ENCODE measurements at regions not wholly inside any gene's neighbourhood (a gene's known extent, or its start where the extent isn't known, plus 50 kb on each side); places are given as distances from the start of the nearest gene placed in this dataset.

DNA sequence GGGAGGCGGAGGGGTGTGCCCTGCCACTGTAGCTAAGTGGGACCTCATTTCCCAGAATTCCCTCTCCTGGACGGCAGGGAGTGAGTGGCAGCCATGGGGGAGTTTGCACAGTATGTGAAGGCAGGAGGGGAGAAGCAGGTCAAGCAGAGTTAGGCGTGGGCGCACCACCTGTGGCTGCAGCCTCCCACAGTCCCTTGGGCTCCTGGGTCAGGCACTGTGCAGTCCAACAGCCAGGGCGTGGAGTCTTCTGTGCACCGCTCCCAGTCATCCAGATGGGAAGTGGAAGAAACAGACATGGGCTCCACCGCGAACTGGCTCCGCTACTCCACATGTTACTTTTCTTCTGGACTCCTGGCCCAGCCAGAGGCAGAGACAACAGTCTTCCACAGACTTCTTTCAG is 85.4 kb upstream of the TIAM1 start:
- H3K36me3 ChIP-seq: no peaks in the 10 kb centered on the region
- TF ChIP-seq, protein P1, sequence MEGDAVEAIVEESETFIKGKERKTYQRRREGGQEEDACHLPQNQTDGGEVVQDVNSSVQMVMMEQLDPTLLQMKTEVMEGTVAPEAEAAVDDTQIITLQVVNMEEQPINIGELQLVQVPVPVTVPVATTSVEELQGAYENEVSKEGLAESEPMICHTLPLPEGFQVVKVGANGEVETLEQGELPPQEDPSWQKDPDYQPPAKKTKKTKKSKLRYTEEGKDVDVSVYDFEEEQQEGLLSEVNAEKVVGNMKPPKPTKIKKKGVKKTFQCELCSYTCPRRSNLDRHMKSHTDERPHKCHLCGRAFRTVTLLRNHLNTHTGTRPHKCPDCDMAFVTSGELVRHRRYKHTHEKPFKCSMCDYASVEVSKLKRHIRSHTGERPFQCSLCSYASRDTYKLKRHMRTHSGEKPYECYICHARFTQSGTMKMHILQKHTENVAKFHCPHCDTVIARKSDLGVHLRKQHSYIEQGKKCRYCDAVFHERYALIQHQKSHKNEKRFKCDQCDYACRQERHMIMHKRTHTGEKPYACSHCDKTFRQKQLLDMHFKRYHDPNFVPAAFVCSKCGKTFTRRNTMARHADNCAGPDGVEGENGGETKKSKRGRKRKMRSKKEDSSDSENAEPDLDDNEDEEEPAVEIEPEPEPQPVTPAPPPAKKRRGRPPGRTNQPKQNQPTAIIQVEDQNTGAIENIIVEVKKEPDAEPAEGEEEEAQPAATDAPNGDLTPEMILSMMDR (IDR thresholded peaks at IDR 0.05 in 4 of 5, conservative IDR thresholded peaks at IDR 0.05 in 1 of 5): no peak
- TF ChIP-seq POLR2A (IDR thresholded peaks at IDR 0.05): no peak
- no peaks in the 10 kb centered on the region for H3K9me3 ChIP-seq
- H3K27ac ChIP-seq: no peak overlapping the region
- no peaks in the 10 kb centered on the region for H3K4me1 ChIP-seq
- ATAC-seq (no peak), DNase-seq (no peak)
- no peaks in the 10 kb centered on the region for H3K27me3 ChIP-seq
- H3K4me3 ChIP-seq: no peak overlapping the region
- intact Hi-C loops (cut with DNase I; ENCODE audit: low total_unique reads): no loop called here
- in situ Hi-C loops (cut with MboI; ENCODE audit: low sequenced_read_pairs in 4 of 4): no loop called here

DNA sequence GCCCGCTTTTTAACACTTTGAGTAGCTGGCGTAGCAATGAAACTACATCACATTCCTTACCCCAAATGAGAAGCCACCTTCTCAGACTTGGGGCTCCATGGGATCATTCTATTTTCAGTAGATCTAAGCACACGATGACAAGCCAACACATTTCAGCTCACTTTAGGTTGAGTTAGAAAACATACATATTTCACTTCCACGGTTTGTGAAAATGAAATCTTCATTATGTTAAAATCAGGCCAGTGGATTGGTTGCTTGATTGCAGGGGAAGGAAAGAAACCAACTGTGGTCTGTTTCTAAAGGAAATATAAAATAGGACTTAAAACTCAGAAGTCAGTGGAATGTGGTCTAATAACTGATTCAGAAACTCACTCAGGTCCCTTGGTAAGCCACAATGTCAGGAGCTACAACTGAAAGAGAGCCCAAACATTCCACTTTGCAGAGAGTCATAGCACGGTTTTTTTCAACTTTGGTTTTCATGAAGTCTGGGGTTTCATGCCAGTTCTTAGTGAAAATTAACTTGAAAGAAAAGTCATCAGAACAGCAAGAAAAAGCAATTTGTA is 82.3 kb upstream of the TIAM1 start:
- TF ChIP-seq, protein P1 (IDR thresholded peaks at IDR 0.05 in 4 of 5, conservative IDR thresholded peaks at IDR 0.05 in 1 of 5): no peak
- TF ChIP-seq POLR2A (IDR thresholded peaks at IDR 0.05): no peak
- no peaks in the 10 kb centered on the region for H3K36me3 ChIP-seq
- no peaks in the 10 kb centered on the region for H3K27me3 ChIP-seq
- no peak overlapping the region for H3K4me3 ChIP-seq
- H3K9me3 ChIP-seq: no peaks in the 10 kb centered on the region
- in situ Hi-C loops (cut with MboI; ENCODE audit: low sequenced_read_pairs in 4 of 4): no loop called here
- DNase-seq (no peak), ATAC-seq (no peak)
- intact Hi-C loops (cut with DNase I; ENCODE audit: low total_unique reads): no loop called here
- no peak overlapping the region for H3K27ac ChIP-seq
- no peaks in the 10 kb centered on the region for H3K4me1 ChIP-seq

DNA sequence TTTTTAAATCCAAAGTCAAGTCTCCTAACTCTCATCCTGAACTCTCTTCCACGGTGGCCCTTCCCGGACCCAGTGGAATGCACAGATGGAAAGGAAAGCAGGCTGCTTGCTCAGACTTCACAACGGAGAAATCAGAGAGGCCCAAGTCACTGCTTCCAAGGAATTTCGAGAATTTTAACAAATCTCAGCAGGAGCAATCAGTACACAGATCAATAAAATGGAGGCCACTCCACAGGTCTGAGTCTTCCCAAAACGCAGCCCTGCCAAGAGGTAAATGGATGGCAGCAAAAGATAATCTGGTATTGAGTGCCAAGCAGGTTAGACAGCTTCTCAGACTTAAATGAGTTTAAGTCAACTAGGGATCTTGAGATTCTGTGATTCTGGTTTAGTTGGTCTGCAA is 81.1 kb upstream of the TIAM1 start:
- Histone ChIP-seq H3K4me3 (no peak overlapping the region), H3K4me1 (no peaks in the 10 kb centered on the region), H3K36me3 (no peaks in the 10 kb centered on the region), H3K27me3 (no peaks in the 10 kb centered on the region), H3K9me3 (no peaks in the 10 kb centered on the region), H3K27ac (no peak overlapping the region)
- DNase-seq (no peak), ATAC-seq (no peak)
- intact Hi-C loops (cut with DNase I; ENCODE audit: low total_unique reads) (no loop called here), in situ Hi-C loops (cut with MboI; ENCODE audit: low sequenced_read_pairs in 4 of 4) (no loop called here)
- TF ChIP-seq, protein P1 (IDR thresholded peaks at IDR 0.05 in 4 of 5, conservative IDR thresholded peaks at IDR 0.05 in 1 of 5): no peak
- no peak for TF ChIP-seq POLR2A (IDR thresholded peaks at IDR 0.05)

DNA sequence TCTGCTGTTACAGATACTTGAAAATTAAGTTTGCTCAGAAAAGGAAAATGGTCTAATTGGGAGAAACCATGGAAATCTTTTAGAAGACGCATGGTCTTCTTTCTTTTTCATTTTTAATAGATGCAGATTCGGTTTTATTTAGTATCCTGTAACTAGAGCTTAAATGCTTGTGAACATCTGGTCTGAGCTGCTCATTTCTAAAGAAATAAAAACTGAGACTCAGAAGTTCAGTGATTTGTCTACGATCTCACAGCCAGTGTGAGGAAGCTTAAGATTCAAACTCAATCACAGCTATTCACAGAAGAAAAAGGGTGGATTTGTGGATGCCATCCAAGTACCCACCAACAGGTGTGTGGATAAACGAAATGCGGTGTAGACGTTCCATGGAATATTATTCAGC is 80.0 kb upstream of the TIAM1 start:
- Histone ChIP-seq H3K36me3 (no peaks in the 10 kb centered on the region), H3K9me3 (no peaks in the 10 kb centered on the region), H3K27me3 (no peaks in the 10 kb centered on the region), H3K27ac (no peak overlapping the region), H3K4me3 (no peak overlapping the region), H3K4me1 (no peaks in the 10 kb centered on the region)
- no peak for DNase-seq
- in situ Hi-C loops (cut with MboI; ENCODE audit: low sequenced_read_pairs in 4 of 4) (no loop called here), intact Hi-C loops (cut with DNase I; ENCODE audit: low total_unique reads) (no loop called here)
- no peak for TF ChIP-seq POLR2A (IDR thresholded peaks at IDR 0.05)
- TF ChIP-seq, protein P1 (IDR thresholded peaks at IDR 0.05 in 4 of 5, conservative IDR thresholded peaks at IDR 0.05 in 1 of 5): no peak
- ATAC-seq: no peak

DNA sequence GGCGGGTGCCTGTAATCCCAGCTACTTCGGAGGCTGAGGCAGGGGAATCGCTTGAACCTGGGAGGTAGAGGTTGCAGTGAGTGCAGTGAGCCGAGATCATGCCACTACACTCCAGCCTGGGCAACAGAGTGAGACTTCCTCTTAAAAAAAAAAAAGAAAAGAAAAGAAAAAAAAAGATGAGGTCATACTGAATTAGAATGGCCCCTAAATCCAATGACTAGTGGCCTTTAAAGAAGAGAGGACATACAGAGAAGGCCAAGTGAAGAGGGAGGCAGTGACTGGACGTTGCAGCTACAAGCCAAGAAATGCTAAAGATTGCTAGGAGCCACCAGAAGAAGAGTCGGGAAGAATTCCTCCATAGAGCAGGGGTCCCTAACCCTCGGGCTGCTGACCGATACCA is 76.9 kb upstream of the TIAM1 start:
- Histone ChIP-seq H3K27me3 (no peaks in the 10 kb centered on the region), H3K36me3 (no peaks in the 10 kb centered on the region), H3K4me3 (no peak overlapping the region), H3K9me3 (no peaks in the 10 kb centered on the region), H3K27ac (no peak overlapping the region), H3K4me1 (no peaks in the 10 kb centered on the region)
- ATAC-seq (no peak), DNase-seq (no peak)
- TF ChIP-seq, protein P1 (IDR thresholded peaks at IDR 0.05 in 4 of 5, conservative IDR thresholded peaks at IDR 0.05 in 1 of 5): no peak
- TF ChIP-seq POLR2A (IDR thresholded peaks at IDR 0.05): no peak
- intact Hi-C loops (cut with DNase I; ENCODE audit: low total_unique reads): no loop called here
- in situ Hi-C loops (cut with MboI; ENCODE audit: low sequenced_read_pairs in 4 of 4): no loop called here
